ENCODE measurements at regions not wholly inside any gene's neighbourhood (a gene's known extent, or its start where the extent isn't known, plus 50 kb on each side); places are given as distances from the start of the nearest gene placed in this dataset.

GRCh38 chr20:10111959-10112250 lies 77.1 kb downstream of the ANKEF1 start:
- Histone ChIP-seq H3K9me2 (replicated peaks; ENCODE audit: insufficient read depth) (no peaks in the 10 kb centered on the region), H3K27me3 (no peaks in the 10 kb centered on the region), H2AFZ (no peak overlapping the region), H3K4me3 (no peak overlapping the region), H4K20me1 (ENCODE audit: insufficient read depth, poor library complexity, severe bottlenecking) (no peaks in the 10 kb centered on the region), H3K36me3 (replicated peaks; ENCODE audit: insufficient read depth, low read depth) (no peaks in the 10 kb centered on the region), H3K79me2 (no peaks in the 10 kb centered on the region), H3K9me3 (ENCODE audit: low read depth) (no peaks in the 10 kb centered on the region), H3K4me1 (ENCODE audit: insufficient read depth) (peaks cover 6% of the 10 kb centered on the region), H3K27ac (no peak overlapping the region), H3K4me2 (no peak overlapping the region)
- TF ChIP-seq EZH2 (IDR thresholded peaks at IDR 0.05; ENCODE audit: borderline replicate concordance) (no peak), EZH2phosphoT487 (IDR thresholded peaks at IDR 0.05; ENCODE audit: low read depth, severe bottlenecking, unreplicated experiment) (no peak)
- TF ChIP-seq, protein P1, sequence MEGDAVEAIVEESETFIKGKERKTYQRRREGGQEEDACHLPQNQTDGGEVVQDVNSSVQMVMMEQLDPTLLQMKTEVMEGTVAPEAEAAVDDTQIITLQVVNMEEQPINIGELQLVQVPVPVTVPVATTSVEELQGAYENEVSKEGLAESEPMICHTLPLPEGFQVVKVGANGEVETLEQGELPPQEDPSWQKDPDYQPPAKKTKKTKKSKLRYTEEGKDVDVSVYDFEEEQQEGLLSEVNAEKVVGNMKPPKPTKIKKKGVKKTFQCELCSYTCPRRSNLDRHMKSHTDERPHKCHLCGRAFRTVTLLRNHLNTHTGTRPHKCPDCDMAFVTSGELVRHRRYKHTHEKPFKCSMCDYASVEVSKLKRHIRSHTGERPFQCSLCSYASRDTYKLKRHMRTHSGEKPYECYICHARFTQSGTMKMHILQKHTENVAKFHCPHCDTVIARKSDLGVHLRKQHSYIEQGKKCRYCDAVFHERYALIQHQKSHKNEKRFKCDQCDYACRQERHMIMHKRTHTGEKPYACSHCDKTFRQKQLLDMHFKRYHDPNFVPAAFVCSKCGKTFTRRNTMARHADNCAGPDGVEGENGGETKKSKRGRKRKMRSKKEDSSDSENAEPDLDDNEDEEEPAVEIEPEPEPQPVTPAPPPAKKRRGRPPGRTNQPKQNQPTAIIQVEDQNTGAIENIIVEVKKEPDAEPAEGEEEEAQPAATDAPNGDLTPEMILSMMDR (IDR thresholded peaks at IDR 0.05; ENCODE audit: poor library complexity): no peak
- DNase-seq (ENCODE audit: low spot score): no peak

DNA sequence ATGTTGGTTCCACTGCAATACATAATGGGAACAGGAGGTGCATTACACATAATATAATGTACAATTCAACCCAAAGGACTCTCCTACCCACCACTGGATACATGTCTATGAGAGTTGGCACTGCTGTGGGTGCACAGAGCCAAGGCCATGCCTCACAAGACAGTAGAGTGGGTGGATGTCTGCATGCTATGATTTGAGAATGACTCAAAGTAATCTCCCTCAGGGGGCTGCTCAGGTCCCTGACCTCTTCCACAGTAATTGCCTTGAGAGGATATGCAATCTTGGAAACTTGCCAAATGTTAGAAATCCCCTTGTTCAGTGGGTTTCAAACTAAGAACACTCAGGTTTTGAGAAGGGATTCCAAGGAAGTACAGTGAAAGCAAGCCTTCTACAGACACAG lies 79.0 kb downstream of the ANKEF1 start:
- H3K27ac ChIP-seq: no peak overlapping the region
- H3K4me2 ChIP-seq: no peak overlapping the region
- H3K36me3 ChIP-seq (replicated peaks; ENCODE audit: insufficient read depth, low read depth): no peaks in the 10 kb centered on the region
- no peak overlapping the region for H3K4me3 ChIP-seq
- DNase-seq (ENCODE audit: low spot score): no peak
- no peaks in the 10 kb centered on the region for H3K79me2 ChIP-seq
- no peak overlapping the region for H2AFZ ChIP-seq
- no peaks in the 10 kb centered on the region for H3K9me2 ChIP-seq (replicated peaks; ENCODE audit: insufficient read depth)
- no peaks in the 10 kb centered on the region for H3K9me3 ChIP-seq (ENCODE audit: low read depth)
- no peaks in the 10 kb centered on the region for H3K27me3 ChIP-seq
- H3K4me1 ChIP-seq (ENCODE audit: insufficient read depth): peaks cover 6% of the 10 kb centered on the region
- TF ChIP-seq EZH2phosphoT487 (IDR thresholded peaks at IDR 0.05; ENCODE audit: low read depth, severe bottlenecking, unreplicated experiment): no peak
- TF ChIP-seq, protein P1 (IDR thresholded peaks at IDR 0.05; ENCODE audit: poor library complexity): no peak
- no peak for TF ChIP-seq EZH2 (IDR thresholded peaks at IDR 0.05; ENCODE audit: borderline replicate concordance)
- no peaks in the 10 kb centered on the region for H4K20me1 ChIP-seq (ENCODE audit: insufficient read depth, poor library complexity, severe bottlenecking)

GRCh38 chr20:10114598-10114997 lies 79.8 kb downstream of the ANKEF1 start:
- no peaks in the 10 kb centered on the region for H3K36me3 ChIP-seq (replicated peaks; ENCODE audit: insufficient read depth, low read depth)
- H3K27me3 ChIP-seq: no peaks in the 10 kb centered on the region
- peaks cover 6% of the 10 kb centered on the region for H3K4me1 ChIP-seq (ENCODE audit: insufficient read depth)
- TF ChIP-seq, protein P1 (IDR thresholded peaks at IDR 0.05; ENCODE audit: poor library complexity): no peak
- TF ChIP-seq EZH2phosphoT487 (IDR thresholded peaks at IDR 0.05; ENCODE audit: low read depth, severe bottlenecking, unreplicated experiment): no peak
- TF ChIP-seq EZH2 (IDR thresholded peaks at IDR 0.05; ENCODE audit: borderline replicate concordance): no peak
- no peak overlapping the region for H3K4me3 ChIP-seq
- H3K79me2 ChIP-seq: no peaks in the 10 kb centered on the region
- DNase-seq (ENCODE audit: low spot score): no peak
- H3K9me3 ChIP-seq (ENCODE audit: low read depth): no peaks in the 10 kb centered on the region
- H4K20me1 ChIP-seq (ENCODE audit: insufficient read depth, poor library complexity, severe bottlenecking): no peaks in the 10 kb centered on the region
- no peak overlapping the region for H3K27ac ChIP-seq
- no peak overlapping the region for H3K4me2 ChIP-seq
- H2AFZ ChIP-seq: no peak overlapping the region
- H3K9me2 ChIP-seq (replicated peaks; ENCODE audit: insufficient read depth): no peaks in the 10 kb centered on the region

DNA sequence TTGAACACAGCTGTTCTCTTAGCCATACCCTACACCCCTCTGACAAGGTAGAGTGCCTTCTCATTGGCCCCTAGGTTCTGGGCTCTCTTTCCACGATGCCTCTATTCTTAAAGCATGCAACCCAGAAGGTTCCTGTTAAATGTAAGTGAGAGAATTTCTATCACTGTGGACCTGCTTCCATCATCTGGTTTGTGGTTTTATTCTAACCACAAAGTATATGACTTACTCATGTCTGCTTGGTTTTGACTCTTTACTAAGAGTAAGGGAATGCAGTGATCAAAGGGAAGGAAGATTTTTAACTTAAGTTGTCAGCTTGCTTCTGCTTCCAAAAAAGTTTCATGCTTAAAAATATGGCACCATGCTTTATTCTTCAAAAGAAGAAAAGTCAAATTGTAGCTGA lies 80.2 kb downstream of the ANKEF1 start:
- no peak overlapping the region for H3K4me2 ChIP-seq
- H3K4me3 ChIP-seq: no peak overlapping the region
- H3K79me2 ChIP-seq: no peaks in the 10 kb centered on the region

More for the DNA sequence above, 80.2 kb downstream of the ANKEF1 start:
- H4K20me1 ChIP-seq (ENCODE audit: insufficient read depth, poor library complexity, severe bottlenecking): no peaks in the 10 kb centered on the region
- H3K27me3 ChIP-seq: no peaks in the 10 kb centered on the region
- WGBS (ENCODE audit: low lambda C conversion rate, missing lambda C conversion rate): 69% methylated on average over 1 of the region's 1 CpG
- H3K4me1 ChIP-seq (ENCODE audit: insufficient read depth): peaks cover 6% of the 10 kb centered on the region
- H3K9me3 ChIP-seq (ENCODE audit: low read depth): no peaks in the 10 kb centered on the region
- H3K27ac ChIP-seq: no peak overlapping the region
- H3K9me2 ChIP-seq (replicated peaks; ENCODE audit: insufficient read depth): no peaks in the 10 kb centered on the region
- no peaks in the 10 kb centered on the region for H3K36me3 ChIP-seq (replicated peaks; ENCODE audit: insufficient read depth, low read depth)
- no peak for TF ChIP-seq EZH2phosphoT487 (IDR thresholded peaks at IDR 0.05; ENCODE audit: low read depth, severe bottlenecking, unreplicated experiment)
- TF ChIP-seq, protein P1 (IDR thresholded peaks at IDR 0.05; ENCODE audit: poor library complexity): no peak
- TF ChIP-seq EZH2 (IDR thresholded peaks at IDR 0.05; ENCODE audit: borderline replicate concordance): no peak
- no peak overlapping the region for H2AFZ ChIP-seq
- no peak for DNase-seq (ENCODE audit: low spot score)
